ENCODE measurements at regions not wholly inside any gene's neighbourhood (a gene's known extent, or its start where the extent isn't known, plus 50 kb on each side); places are given as distances from the start of the nearest gene placed in this dataset.

- TF ChIP-seq POLR2A (IDR thresholded peaks at IDR 0.05; ENCODE audit: low read depth, low read length): no peak
- TF ChIP-seq POLR2AphosphoS5 (IDR thresholded peaks at IDR 0.05; ENCODE audit: low read depth, low read length): no peak
- TF ChIP-seq TAF1 (IDR thresholded peaks at IDR 0.05; ENCODE audit: borderline replicate concordance, low read depth, low read length): no peak
These were observed 1539.4 kb upstream of the TENM4 start for GRCh38 chr11:80980227-80980626.

Data from GM12892 (cell line).